GM21529 (cell line): ENCODE measurements at regions not wholly inside any gene's neighbourhood (a gene's known extent, or its start where the extent isn't known, plus 50 kb on each side); places are given as distances from the start of the nearest gene placed in this dataset.

ENCODE experiments used
- ATAC-seq: cut with Tn5 transposase; IDR thresholded peaks from one replicate; pipeline ENCODE4 v1.9.1; 2021; ENCODE audit not compliant: unreplicated experiment

DNA sequence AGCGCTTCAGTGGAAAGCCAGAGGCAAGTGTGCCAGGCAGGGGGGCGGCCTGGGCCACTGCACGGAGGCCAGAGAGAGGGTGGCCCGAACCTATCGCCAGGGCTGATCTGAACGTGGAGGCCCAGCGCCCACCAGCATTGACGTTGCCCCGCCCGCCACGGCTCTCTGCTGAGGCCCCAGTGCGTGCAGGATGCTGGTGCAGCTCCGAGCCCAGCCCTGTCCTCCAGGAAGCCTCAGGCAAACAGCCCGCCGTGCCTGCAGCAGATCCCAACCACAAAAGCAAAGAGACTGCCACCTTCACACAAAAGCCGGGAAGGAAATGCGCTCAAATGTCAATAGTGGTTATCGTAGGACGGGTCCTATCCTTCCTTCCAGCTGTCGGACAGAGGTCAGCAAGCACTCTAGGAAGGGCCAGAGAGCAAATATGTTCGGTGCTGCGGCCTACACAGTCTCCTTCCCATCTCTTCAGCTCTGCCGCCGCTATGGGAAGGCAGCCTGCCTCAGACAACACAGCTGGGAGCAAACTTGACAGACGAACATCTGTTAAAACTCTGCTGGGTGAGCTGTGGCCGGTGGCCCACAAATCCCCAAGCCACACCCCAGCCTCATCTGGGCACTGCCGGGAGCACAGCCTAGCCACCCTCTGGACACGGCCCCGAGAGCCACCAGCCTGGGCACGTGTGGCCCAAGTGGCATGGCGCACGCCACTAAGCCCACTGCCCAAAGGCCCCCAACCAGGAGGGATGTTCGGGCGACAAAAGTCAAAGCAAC lies 146.2 kb downstream of the CRYBB2 start:
- ATAC-seq, result no peak

DNA sequence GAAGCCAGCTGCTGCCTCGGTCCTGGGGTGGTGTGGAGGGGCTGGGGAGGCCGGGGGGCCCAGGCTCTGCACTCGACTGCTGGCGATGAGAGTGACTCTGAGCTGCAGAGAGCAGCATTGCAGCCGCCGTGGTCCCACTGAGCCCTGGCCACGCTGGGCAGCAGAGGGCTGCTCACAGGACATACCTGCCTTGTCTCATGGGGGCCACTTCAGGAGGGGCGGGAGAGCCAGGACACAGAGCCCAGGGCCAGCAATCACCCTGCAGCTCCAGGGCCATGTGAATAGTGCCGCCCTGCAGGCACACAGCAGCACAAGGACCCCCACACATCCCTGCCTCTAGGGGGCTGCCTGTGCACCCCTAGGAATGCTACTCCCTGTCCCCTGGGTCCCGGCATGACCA lies 147.0 kb downstream of the CRYBB2 start:
- ATAC-seq, result no peak

DNA sequence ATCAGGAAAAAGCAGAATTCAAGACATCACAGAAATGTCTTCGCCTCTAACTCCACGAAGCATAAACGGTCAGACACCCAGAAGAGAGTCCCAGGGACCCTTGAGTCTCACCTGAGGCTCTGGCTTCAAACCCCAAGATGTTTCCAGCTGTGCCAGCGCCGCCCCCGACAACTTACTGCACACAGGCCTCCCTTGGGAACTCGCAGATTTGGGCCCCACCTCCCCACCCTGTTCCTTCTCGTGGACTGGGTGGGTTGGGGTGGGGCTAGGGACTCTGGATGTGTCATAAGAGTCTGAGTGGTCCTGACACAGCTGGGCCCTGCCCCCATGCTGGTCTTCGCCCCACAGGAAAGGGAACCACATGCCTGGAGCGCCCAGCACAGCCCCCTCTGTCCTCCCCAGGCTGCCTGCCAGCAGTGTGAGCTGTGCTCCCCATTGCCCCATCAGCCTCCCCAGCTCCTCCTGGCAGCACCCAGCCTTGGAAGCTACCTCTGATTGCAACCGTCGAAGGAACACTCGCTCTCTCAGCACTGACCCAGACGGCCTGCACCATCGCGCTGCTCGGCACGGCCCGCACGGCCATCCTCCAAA lies 147.5 kb downstream of the CRYBB2 start:
- ATAC-seq, result no peak

DNA sequence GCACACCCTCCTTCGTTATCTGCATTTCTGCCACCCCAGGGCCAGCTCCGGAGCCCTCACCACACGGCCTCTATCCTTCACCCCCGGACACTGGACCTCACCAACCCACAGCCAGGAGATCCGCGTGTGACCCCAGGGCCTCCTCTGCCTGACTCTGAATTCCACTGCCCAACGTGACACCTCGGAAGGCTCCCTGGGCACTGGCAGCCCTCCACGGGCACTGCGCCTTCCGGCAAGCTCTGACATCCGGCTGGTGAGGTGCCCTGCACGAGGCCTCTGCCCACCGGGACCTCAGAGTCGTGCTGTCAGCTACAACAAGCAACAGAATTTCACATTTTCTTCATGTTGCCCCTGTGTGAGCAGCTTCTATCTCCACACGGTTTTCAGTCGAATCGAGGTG lies 148.3 kb downstream of the CRYBB2 start:
- ATAC-seq, result no peak

DNA sequence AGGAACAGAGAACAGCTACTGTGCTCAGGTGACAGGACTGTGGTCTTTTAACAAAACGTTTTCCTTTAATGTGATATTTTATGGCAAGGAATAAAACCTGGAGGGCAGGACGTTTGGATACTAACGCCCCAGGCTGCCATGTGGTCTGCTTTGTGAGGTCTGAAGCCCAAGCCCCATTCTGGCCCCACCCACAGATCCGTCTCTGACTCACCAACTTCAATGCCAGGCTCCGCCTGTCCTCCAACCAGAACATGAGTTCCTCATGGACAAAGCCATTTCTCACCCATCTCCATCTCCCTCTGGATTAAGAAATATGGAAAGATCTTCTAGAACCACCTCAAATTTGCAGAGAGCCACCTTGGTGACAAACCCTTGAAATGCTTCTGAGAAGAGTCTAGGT lies 148.8 kb downstream of the CRYBB2 start:
- ATAC-seq, result no peak

DNA sequence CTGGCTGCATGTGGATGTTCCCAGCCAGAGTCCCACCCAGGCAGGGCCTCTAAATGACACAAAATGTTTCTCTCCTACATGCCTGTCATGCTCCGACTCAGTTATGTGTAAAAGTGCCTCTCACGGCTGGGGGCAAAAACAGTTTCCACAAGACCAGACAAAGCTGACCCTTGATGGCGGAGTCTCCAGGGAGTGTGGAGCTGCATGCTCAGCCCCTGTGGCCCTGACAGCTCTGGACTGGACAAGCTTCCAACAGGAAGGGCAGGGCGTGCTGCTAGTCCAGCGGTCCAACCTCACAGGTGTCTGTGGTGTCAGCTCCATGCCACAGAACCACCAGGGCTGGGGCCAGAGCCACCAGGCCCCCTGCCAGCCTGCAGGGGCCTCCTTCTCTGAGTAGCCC lies 149.6 kb downstream of the CRYBB2 start:
- ATAC-seq, result no peak

DNA sequence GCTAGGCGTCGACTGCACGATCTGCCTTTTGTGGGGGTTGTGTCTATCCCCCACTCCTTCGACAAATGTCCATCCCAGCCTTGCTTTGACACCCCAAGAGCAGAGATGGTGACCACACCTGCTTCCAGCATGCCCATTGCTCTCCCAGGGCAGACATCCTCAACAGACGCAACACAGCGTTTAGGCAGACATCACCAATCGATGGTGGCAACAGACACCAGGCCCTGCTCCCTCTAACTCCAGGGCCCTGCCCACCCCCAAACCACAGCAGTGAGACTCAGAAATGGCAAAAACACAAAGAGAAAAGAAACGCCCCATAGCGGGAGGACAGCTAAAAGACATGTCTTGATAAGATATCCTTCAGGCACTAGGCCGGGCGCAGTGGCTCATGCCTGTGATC lies 150.9 kb downstream of the CRYBB2 start:
- ATAC-seq, result no peak

DNA sequence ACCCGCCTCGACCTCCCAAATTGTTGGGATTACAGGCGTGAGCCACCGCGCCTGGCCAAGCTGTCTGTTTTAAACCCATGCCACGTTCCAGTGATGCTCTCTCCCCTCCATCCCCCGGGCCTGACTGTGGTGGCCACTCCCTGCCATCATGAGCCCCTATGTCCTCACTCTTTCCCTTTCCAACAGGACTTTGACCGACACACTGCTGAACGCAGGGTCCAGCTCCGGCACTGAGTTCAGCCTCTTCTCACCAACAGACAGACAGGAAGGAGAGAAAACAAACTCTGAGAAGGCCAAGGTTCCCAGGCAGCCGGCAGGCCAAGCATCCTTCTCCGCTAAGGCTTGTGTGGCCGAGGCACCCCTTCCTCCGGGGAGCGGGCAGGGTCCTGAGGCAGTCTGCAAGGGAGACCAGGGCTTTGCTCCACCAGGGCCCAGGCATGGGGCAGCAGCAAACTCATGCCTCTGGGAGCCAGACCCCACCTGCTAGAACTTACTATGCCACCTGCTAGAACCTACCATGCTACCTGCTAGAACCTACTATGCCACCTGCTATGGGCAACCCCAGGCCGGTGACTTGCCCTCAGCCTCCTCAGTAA lies 152.7 kb downstream of the CRYBB2 start:
- ATAC-seq, result no peak

DNA sequence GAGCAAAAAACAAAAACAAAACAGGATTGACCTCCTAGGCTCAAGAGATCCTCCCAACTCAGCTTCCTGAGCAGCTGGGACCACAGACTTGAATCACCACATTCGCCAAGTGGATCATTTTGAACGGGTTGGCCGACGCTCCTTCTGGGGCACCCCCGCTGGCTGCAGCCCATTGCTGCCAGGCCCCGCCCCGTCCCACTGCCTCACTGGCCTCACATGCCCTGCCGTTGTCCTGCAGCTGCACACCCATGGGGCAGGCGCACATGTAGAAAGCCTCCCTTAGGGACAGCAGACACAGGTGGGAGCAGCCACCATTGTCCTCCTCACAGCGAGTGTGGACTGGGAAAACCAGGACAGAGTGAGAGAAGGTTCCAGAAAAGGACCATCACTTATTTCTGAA lies 154.5 kb downstream of the CRYBB2 start:
- no peak for ATAC-seq

DNA sequence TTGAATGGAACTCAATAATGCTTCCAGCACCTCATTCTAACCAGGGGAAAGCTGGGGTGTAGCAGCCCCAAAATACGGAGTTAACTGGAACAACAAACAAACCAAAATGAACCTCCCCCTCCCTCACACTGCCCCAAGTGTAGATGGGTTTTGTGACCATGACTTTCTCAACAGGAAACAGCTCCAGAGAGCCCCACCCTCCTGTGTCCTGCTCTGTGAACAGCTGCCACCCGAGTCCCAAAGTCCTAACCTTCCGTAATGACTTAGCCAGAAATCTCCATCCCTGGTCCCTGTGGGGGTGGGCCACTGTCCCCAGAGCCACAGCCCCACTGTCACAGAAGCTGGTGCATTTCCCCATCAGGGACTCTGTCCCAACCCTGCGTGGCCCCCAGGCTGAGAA lies 155.4 kb downstream of the CRYBB2 start:
- ATAC-seq, result no peak

DNA sequence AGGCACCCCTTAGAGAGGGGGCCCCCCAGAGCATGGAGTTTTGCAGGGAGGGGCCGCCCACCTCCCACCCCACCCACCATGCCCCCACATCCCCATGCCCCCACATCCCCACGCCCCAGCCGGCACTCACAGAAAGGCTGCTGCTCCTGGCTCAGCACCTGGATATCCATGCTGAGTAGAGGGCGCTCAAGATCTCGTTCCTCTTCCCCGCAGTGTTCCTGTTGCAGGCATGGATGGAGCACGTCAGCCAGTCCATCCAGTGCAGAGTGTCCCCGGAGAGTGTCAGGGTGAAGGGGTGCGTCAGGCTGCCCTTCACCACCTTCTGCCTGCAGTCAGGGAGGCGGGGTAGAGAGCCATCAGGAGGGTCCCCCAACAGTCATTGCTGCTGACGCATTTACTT lies 156.2 kb downstream of the CRYBB2 start:
- ATAC-seq, result no peak

DNA sequence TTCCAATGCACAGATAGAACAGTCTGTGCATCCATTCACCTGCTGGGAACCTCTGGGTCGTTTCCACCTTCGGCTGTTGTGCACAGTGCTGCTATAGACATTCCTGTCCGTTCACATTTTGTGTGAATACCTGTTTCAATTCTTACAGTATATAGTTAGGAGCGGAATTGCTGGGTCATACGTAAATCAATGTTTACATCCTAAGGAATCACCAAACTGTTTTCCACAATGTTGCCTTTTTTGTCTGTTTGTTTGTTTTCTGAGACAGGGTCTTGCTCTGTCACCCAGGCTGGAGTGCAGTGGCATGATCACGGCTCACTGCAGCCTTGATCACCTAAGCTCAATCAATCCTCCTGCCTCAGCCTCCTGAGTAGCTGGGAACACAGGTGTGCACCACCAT lies 158.3 kb downstream of the CRYBB2 start:
- ATAC-seq, result no peak

DNA sequence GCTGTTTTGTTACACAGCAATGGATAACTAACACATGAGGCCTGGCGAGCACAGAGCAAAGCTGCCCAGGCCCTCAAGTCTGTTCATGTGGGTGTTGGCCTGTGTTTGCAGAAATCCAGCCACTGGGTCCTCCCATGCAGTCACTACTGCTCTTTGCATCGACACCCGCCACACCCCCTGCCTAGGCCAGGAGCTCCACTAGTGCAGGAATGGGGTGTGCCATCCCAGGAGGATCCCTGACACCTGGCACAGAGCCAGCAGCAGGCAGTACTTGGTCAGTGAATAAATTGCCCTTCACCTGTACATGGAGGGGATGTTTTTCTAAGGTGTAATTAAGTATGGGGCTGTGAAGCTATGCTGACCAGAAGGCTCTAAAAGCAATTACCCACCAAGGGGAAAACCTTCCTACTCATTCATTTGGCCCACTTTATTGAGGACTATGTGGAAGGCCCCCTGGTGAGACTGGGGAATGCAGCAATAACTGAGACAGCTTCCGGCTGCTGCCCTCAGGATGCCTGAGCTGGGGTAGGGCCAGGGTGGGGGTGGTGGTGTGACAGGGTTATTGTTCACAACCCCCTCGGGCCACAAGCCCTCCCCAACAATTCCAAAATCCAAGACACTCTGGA lies 160.8 kb downstream of the CRYBB2 start:
- ATAC-seq, result no peak

DNA sequence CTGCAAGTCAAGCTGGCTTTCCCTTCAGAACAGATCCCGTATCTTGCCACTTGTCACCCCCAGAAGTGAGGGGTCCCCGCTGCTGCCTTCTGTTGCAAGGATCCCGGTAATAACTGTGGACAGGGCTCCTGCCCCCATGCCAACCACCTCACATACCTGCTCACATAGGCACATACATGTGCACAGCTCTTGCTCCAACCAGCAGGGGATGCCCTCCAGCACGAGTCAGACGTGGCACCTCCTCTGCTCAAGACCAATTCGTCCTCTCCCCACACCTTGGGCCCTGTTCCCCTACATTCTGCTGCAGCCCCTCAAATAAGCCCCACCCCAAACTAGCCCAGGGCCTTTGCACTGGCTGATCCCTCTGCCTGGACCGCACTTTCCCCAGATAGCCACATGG lies 163.3 kb downstream of the CRYBB2 start:
- ATAC-seq, result no peak

DNA sequence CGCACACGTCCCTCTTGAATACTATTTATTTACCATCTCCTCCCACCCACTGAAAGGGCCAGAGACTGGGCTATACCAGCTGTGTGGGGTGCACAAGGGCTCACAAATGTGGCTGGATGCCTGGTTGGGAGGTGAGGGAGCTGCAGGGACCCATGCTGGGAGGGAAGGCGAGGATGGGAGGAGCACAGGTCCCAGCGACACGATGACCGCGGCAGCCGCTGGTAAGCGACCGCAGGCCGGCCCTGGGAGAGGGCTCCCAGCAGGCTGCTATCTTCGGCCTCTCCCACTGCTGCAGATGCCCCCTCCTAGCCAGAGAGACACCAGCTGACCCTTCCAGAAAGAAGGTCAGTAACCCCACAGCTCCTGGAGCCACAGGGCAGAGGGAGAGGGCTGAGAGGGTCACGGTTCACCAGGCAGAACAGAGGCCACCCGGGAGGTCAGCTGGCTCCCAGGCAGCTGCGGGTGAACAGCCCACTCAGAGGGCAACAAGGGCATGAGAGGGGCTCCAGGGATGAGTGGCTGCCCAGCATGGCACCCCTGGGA lies 163.9 kb downstream of the CRYBB2 start:
- ATAC-seq, result no peak

DNA sequence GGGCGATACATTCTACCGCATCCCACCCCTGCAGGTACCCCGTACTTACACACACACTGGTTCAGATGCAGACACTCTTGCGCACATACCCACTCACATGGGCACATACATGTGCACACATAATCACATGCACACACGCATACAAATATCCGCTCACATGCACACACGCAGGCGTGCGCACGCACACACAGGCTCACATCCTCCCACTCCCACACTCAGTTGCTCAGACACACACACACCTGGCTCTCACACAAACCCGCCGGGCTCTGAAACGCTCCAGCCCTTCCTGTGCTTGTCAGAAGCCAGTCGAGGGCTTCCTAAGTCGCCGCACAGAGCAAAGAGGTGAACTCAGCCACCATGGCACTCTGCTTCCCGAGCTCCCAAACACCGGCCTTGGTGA lies 164.5 kb downstream of the CRYBB2 start:
- no peak for ATAC-seq

DNA sequence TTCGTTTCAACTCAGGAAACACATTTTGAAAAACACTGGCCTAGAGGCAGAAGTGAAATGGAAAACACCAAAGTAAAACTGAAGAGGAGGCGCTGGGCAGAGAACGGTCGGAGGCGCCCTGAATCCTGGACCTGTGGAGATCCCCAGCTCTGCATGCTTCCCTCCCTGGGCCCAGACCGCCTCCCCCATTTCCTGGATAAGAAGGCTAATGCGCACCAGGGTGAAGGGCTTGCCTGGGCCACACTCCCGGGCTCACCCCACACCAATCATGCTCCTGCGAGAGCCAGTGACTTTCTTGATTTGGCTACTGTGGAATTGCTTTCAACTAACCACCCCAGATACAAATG lies 167.1 kb downstream of the CRYBB2 start:
- ATAC-seq, result no peak

DNA sequence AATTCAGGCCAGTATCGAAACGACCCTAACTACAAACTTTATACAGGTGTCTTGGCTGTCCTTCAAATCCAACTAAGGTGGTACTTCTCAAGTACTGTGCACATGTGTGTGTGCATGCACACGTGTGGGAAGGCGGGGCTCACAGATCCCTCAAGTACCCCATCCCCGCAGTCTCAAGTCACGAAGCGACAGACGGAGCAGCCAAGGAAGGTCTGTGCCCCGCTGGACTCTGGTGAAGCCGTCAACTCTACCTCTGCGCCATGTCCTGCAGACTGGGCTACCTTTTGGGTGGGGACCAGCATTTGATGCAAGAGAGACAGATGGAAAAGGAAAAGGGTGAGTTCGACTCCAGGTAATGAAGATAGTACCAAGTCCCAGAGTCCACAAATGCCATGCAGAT lies 169.0 kb downstream of the CRYBB2 start:
- no peak for ATAC-seq

DNA sequence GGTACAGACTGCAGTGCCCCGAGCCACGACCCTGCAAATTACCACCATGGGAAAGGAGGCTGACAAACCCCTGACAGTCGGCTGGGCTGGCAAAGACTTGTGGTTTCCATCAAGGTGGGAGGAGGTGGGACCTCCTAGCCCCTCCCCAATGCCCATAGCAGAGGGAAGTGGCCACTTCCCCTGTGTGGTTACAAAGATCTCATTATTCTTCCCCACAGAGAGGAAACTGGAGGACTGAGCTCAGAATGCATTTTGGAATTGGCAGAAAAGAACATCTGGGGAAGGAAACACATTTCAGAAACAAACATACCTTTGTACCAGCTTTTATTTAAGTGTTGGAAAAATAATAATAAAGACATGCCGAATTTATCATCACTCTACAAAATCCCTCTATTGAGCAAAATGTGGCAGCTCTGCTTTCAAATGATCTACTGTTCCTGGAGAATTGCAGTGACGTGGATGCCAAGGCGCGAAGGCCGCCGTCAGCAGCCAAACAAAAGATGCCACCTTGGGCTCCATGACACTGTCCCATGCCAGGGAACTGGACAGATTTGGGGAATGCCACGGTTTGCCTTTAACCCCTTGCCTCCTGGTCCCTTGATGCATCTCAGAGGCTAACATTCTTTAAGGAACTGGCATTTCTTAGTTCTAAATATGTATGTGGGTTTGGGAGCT lies 169.6 kb downstream of the CRYBB2 start:
- no peak for ATAC-seq

DNA sequence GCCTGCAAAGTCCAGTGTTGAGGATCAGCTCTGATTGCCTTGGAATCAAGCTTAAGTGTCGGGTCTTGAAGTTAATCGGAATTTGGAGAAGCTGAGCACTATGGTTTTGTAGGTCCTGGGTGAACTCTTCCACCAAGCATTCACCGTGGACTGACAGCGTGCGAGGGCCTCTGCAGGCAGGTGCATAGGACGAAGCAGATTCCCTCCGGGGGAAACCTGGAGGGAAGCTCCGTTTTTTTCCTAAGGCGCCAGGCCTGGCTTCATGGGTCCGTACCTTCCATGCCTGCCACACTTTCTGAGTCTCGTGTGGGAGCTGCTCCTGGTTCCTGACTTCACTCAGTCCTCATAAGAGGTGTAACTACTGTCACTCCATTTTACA lies 170.1 kb downstream of the CRYBB2 start:
- no peak for ATAC-seq
